Ovary (tissue), 7 donors: ENCODE measurements at regions not wholly inside any gene's neighbourhood (a gene's known extent, or its start where the extent isn't known, plus 50 kb on each side); places are given as distances from the start of the nearest gene placed in this dataset.

Experiments
- DNase-seq, 5 donors: peaks; one replicate each; pipeline ENCODE4 v3.0.0-alpha.2; 2019 to 2020
- H3K27ac ChIP-seq, 2 donors: fragments of 200-600 bp; one replicate each; pipeline versions ENCODE4 v1.5.1 to v1.8.0; 2019 to 2022
- H3K27me3 ChIP-seq: fragments of 200-600 bp; one replicate; pipeline ENCODE4 v1.8.0; 2022
- H3K36me3 ChIP-seq: fragments of 200-600 bp; sonication (generic); one replicate; pipeline ENCODE4 v1.5.1; 2019
- H3K4me1 ChIP-seq: one replicate; pipeline ENCODE4 v1.8.1; 2013; ENCODE audit warnings: mild to moderate bottlenecking, moderate library complexity; ENCODE audit not compliant: insufficient read depth
- H3K4me3 ChIP-seq: fragments of 200-600 bp; sonication (generic); one replicate; pipeline ENCODE4 v1.5.1; 2017
- H3K9me3 ChIP-seq, 2 donors: fragments of 200-600 bp in 1 of 2; sonication (generic) in 1 of 2; one replicate each; pipeline versions ENCODE4 v1.5.1 to v1.8.1; 2013 to 2019; ENCODE audit warnings: mild to moderate bottlenecking in 1 of 2, moderate library complexity in 1 of 2
- CTCF ChIP-seq, 3 donors: fragments of 450-650 bp in 2 of 3; fragments of 200-600 bp in 1 of 3; IDR thresholded peaks; one replicate each; pipeline versions ENCODE4 v1.5.1 to v1.8.0; 2016 to 2022; ENCODE audit warnings: antibody characterized with exemption in 3 of 3, mild to moderate bottlenecking in 1 of 3
- EP300 ChIP-seq: sonication (generic); formaldehyde crosslinking; IDR thresholded peaks from one replicate; pipeline ENCODE4 v1.6.1; 2017; ENCODE audit warnings: antibody characterized with exemption
- POLR2A ChIP-seq: fragments of 450-650 bp; IDR thresholded peaks from one replicate; pipeline ENCODE4 v1.6.1; 2017; ENCODE audit warnings: antibody characterized with exemption, mild to moderate bottlenecking, moderate library complexity
- WGBS, 3 donors: extraction: QIAGEN DNeasy Blood & Tissue Kit in 1 of 3; methylation state at CpG; one replicate each; pipeline versions ENCODE4 v1.1.5 to v1.1.7; 2013 to 2017; 5-methylcytosine and 5-hydroxymethylcytosine counted together
- intact Hi-C, 4 donors: fragments of 100-400 bp; cut with DNase I; formaldehyde crosslinking; loops; one replicate each; pipeline versions ENCODE4 v1.11.0 to v1.15.1; 2022 to 2023
- donor health status: DM: no; HTN: no; CAD: no; lungs with moderate emphysema.
- donor health status: DM: no; HTN: no; CAD: no.
- donor health status: Bipolar disorder and iron deficiency.
- donor health status: DM: no; HTN: no; CAD: no.
- donor health status: DM: yes; HTN: yes; CAD: no.

- Histone ChIP-seq H3K27ac (no peak overlapping the region), H3K27me3 (no peaks in the 10 kb centered on the region), H3K4me1 (peaks cover 2% of the 10 kb centered on the region), H3K9me3 (no peaks in the 10 kb centered on the region), H3K4me3 (no peak overlapping the region), H3K36me3 (no peaks in the 10 kb centered on the region)
- no peak for TF ChIP-seq POLR2A
- TF ChIP-seq EP300 = no peak
- no peak for TF ChIP-seq CTCF (IDR thresholded peaks at IDR 0.05)
- 65 to 75% (median 72%) methylated on average over 7 of the region's 7 CpGs for WGBS, 3 donors
- intact Hi-C loops = loop anchor here in 1 of 4 donors (10.0 kb wide), 1 partner anchor 434 kb away; no protein-coding TSS in a partner anchor
- no peak for DNase-seq
These were observed 557.6 kb upstream of the DIPK2B start for GRCh38 chrX:45758319-45758718.

GRCh38 chrX:45757272-45757671 lies 556.6 kb upstream of the DIPK2B start:
- TF ChIP-seq POLR2A (no peak), EP300 (no peak), CTCF (IDR thresholded peaks at IDR 0.05) (no peak)
- WGBS, 3 donors = 80 to 83% (median 80%) methylated on average over 2 of the region's 2 CpGs

GRCh38 chrX:45756557-45756956 lies 555.9 kb upstream of the DIPK2B start:
- Histone ChIP-seq H3K9me3 (no peaks in the 10 kb centered on the region), H3K36me3 (no peaks in the 10 kb centered on the region), H3K4me1 (peaks cover 2% of the 10 kb centered on the region), H3K27me3 (no peaks in the 10 kb centered on the region), H3K27ac (no peak overlapping the region), H3K4me3 (no peak overlapping the region)
- intact Hi-C loops = loop anchor here in 1 of 4 donors (10.0 kb wide), 1 partner anchor 432 kb away; no protein-coding TSS in a partner anchor
- no peak for TF ChIP-seq EP300
- TF ChIP-seq CTCF (IDR thresholded peaks at IDR 0.05) = no peak
- no peak for TF ChIP-seq POLR2A
- 28 to 47% (median 45%) methylated on average over 3 of the region's 3 CpGs for WGBS, 3 donors
- no peak for DNase-seq

More at GRCh38 chrX:45757272-45757671, 556.6 kb upstream of the DIPK2B start:
- no peak overlapping the region for H3K27ac ChIP-seq
- no peaks in the 10 kb centered on the region for H3K36me3 ChIP-seq
- H3K4me1 ChIP-seq = peaks cover 2% of the 10 kb centered on the region
- DNase-seq = no peak
- no peaks in the 10 kb centered on the region for H3K27me3 ChIP-seq
- no peak overlapping the region for H3K4me3 ChIP-seq
- intact Hi-C loops = loop anchor here in 1 of 4 donors (10.0 kb wide), 1 partner anchor 432 kb away; no protein-coding TSS in a partner anchor
- H3K9me3 ChIP-seq = no peaks in the 10 kb centered on the region

GRCh38 chrX:45755703-45756102 lies 555.0 kb upstream of the DIPK2B start:
- Histone ChIP-seq H3K27me3 (no peaks in the 10 kb centered on the region), H3K9me3 (no peaks in the 10 kb centered on the region), H3K4me3 (no peak overlapping the region), H3K27ac (no peak overlapping the region), H3K4me1 (peaks cover 2% of the 10 kb centered on the region), H3K36me3 (no peaks in the 10 kb centered on the region)
- intact Hi-C loops = loop anchor here in 1 of 4 donors (10.0 kb wide), 1 partner anchor 431 kb away; no protein-coding TSS in a partner anchor
- DNase-seq = no peak
- WGBS, 3 donors = 43 to 59% (median 51%) methylated on average over 2 of the region's 2 CpGs
- TF ChIP-seq POLR2A = no peak
- no peak for TF ChIP-seq CTCF (IDR thresholded peaks at IDR 0.05)
- no peak for TF ChIP-seq EP300
